GM12878 (cell line): ENCODE measurements at regions not wholly inside any gene's neighbourhood (a gene's known extent, or its start where the extent isn't known, plus 50 kb on each side); places are given as distances from the start of the nearest gene placed in this dataset.

Experiments used
- ATAC-seq: fragments of 200-7000 bp; cut with Tn5 transposase; 3 replicates; pipeline ENCODE4 v1.9.1; 2020; ENCODE audit warnings: mild to moderate bottlenecking, moderate library complexity
- BruUV-seq: library from RNA; stranded (reverse); fragments of 400-500 nt; replicated peaks from 2 replicates; lab custom pipeline; 2021; lab: Mats Ljungman, UMichigan
- CTCF ChIA-PET: fragments of 300-600 bp; sonication (Branson Sonifier 250); formaldehyde crosslinking; extraction: SDS; loops from one replicate; lab custom pipeline; 2021; ENCODE audit warnings: inconsistent platforms; lab: Yijun Ruan, JAX
- POLR2A ChIA-PET: fragments of 350-600 bp; formaldehyde crosslinking; extraction: SDS; loops from one replicate; lab custom pipeline; 2021; ENCODE audit warnings: inconsistent platforms; lab: Charles Lee
- RAD21 ChIA-PET: fragments of 300-600 bp; sonication (Branson Sonifier 250); formaldehyde crosslinking; loops from one replicate; lab custom pipeline; 2023; ENCODE audit warnings: antibody characterized with exemption; ENCODE audit not compliant: unreplicated experiment; lab: Charles Lee
- SMC1A ChIA-PET: fragments of 300-600 bp; sonication (Branson Sonifier 250); formaldehyde crosslinking; loops from one replicate; lab custom pipeline; 2023; ENCODE audit not compliant: unreplicated experiment, uncharacterized antibody; lab: Charles Lee
- DNase-seq: peaks from one replicate; pipeline ENCODE4 v3.0.0-alpha.2; 2011; ENCODE audit warnings: low read depth, low spot score
- FAIRE-seq: peaks from 3 replicates; lab custom pipeline; 2011; peaks lifted over from hg19 to GRCh38; lab: Jason Lieb, UNC
- H2AFZ ChIP-seq: 2 replicates; pipeline ENCODE4 v1.6.0; 2011; ENCODE audit warnings: low read depth, low read length, control low read depth; ENCODE audit not compliant: control insufficient read depth
- H3K27ac ChIP-seq: 2 replicates; pipeline ENCODE4 v1.5.1; 2011; ENCODE audit warnings: control low read depth; ENCODE audit not compliant: control insufficient read depth, insufficient read depth
- H3K27me3 ChIP-seq, 2 experiments: replicated peaks in 1 of 2; 2 replicates each; pipeline versions ENCODE4 v1.6.0 to v1.6.1; 2011; ENCODE audit warnings: low read length in 1 of 2; ENCODE audit not compliant: control insufficient read depth in 2 of 2, insufficient read depth in 2 of 2
- H3K36me3 ChIP-seq, 2 experiments: 2 replicates each; pipeline ENCODE4 v1.5.1; 2011; ENCODE audit warnings: low read length in 1 of 2; ENCODE audit not compliant: control insufficient read depth in 2 of 2, insufficient read depth in 2 of 2
- H3K4me1 ChIP-seq: 2 replicates; pipeline ENCODE4 v1.6.1; 2011; ENCODE audit warnings: mild to moderate bottlenecking, low read length, moderate library complexity, mixed read lengths; ENCODE audit not compliant: control insufficient read depth, insufficient read depth
- H3K4me2 ChIP-seq: 2 replicates; pipeline ENCODE4 v1.6.0; 2011; ENCODE audit warnings: control low read depth; ENCODE audit not compliant: control insufficient read depth, insufficient read depth
- H3K4me3 ChIP-seq: fragments of 200-600 bp; sonication (generic); 2 replicates; pipeline ENCODE4 v1.5.1; 2016
- H3K79me2 ChIP-seq: 2 replicates; pipeline ENCODE4 v1.6.0; 2011; ENCODE audit warnings: low read length; ENCODE audit not compliant: control insufficient read depth, insufficient read depth
- H3K9ac ChIP-seq: 2 replicates; pipeline ENCODE4 v1.8.0; 2011; ENCODE audit warnings: low read length, control low read depth, mixed read lengths; ENCODE audit not compliant: control insufficient read depth, insufficient read depth
- H3K9me3 ChIP-seq: replicated peaks from 3 replicates; pipeline ENCODE4 v1.5.1; 2011; ENCODE audit warnings: mild to moderate bottlenecking, low read length; ENCODE audit not compliant: control insufficient read depth, insufficient read depth
- H4K20me1 ChIP-seq: 2 replicates; pipeline ENCODE4 v1.6.0; 2011; ENCODE audit not compliant: control insufficient read depth, insufficient read depth
- ATF3 ChIP-seq: IDR thresholded peaks from 2 replicates; pipeline ENCODE4 v1.6.1; 2011; ENCODE audit warnings: low read depth, mild to moderate bottlenecking, low read length, moderate library complexity, borderline replicate concordance; ENCODE audit errors: extremely low read depth
- CEBPZ ChIP-seq: fragments of 150-350 bp; IDR thresholded peaks from 2 replicates; pipeline ENCODE4 v1.6.1; 2016; ENCODE audit warnings: low read depth, low read length
- FOXM1 ChIP-seq: IDR thresholded peaks from 2 replicates; pipeline ENCODE4 v1.6.1; 2012; ENCODE audit warnings: low read depth, mild to moderate bottlenecking, inconsistent platforms, low read length, moderate library complexity
- GABPA ChIP-seq: IDR thresholded peaks from 2 replicates; pipeline ENCODE4 v1.6.1; 2014; ENCODE audit warnings: antibody characterized with exemption, low read depth, mild to moderate bottlenecking, inconsistent platforms
- IRF3 ChIP-seq: fragments of 450-650 bp; IDR thresholded peaks from 2 replicates; pipeline ENCODE4 v1.6.1; 2014; ENCODE audit warnings: mild to moderate bottlenecking
- KDM1A ChIP-seq: fragments of 200-600 bp; sonication (generic); IDR thresholded peaks from 2 replicates; pipeline ENCODE4 v1.6.1; 2016; ENCODE audit warnings: borderline replicate concordance
- POLR2A ChIP-seq: IDR thresholded peaks from 2 replicates; pipeline ENCODE4 v1.6.1; 2011; ENCODE audit warnings: low read depth, mild to moderate bottlenecking, low read length
- POLR2AphosphoS2 ChIP-seq: IDR thresholded peaks from 2 replicates; pipeline ENCODE4 v1.6.1; 2011; ENCODE audit warnings: low read depth, mild to moderate bottlenecking, low read length, improper control_type of control experiment, moderate library complexity
- WRNIP1 ChIP-seq: IDR thresholded peaks from 2 replicates; pipeline ENCODE4 v1.6.1; 2011; ENCODE audit warnings: low read depth, low read length, improper control_type of control experiment, borderline replicate concordance
- ZNF622 ChIP-seq: fragments of 450-650 bp; IDR thresholded peaks from 2 replicates; pipeline ENCODE4 v1.6.1; 2017; ENCODE audit warnings: mild to moderate bottlenecking, inconsistent platforms
- WGBS: methylation state at CpG from one replicate; pipeline ENCODE4 v1.1.6; 2016; ENCODE audit warnings: low lambda C conversion rate; ENCODE audit not compliant: insufficient replicate concordance, insufficient coverage; ENCODE audit errors: missing lambda C conversion rate; 5-methylcytosine and 5-hydroxymethylcytosine counted together
- in situ Hi-C: fragments of 300-500 bp; cut with MboI; formaldehyde crosslinking; loops from 9 replicates; pipeline ENCODE4 v1.14.3; 2018; ENCODE audit warnings: mixed read lengths
- intact Hi-C: fragments of 100-400 bp; cut with micrococcal nuclease; formaldehyde crosslinking; loops from one replicate; pipeline ENCODE4 v1.14.2; 2022; ENCODE audit not compliant: unreplicated experiment

- FAIRE-seq (no peak), ATAC-seq (no peak)
- H3K4me3 ChIP-seq: no peak overlapping the region
- no peaks in the 10 kb centered on the region for H3K36me3 ChIP-seq
- no peak overlapping the region for H3K27ac ChIP-seq
- no peak overlapping the region for H3K9ac ChIP-seq
- TF ChIP-seq ZNF622: no peak
- no peak for TF ChIP-seq POLR2AphosphoS2
- TF ChIP-seq IRF3: no peak
- no peak for TF ChIP-seq GABPA
- TF ChIP-seq POLR2A: no peak
- no peak for TF ChIP-seq FOXM1
- no peak for TF ChIP-seq KDM1A
- TF ChIP-seq WRNIP1: no peak
- TF ChIP-seq ATF3: no peak
- no peak for TF ChIP-seq CEBPZ
- TF ChIP-seq, all 136 proteins: peak for 0
- ChIA-PET SMC1A (interaction anchor here (1.2 to 2.1 kb wide), 2 partner anchors 11 to 13 kb away, joined by 5 read pairs; no protein-coding TSS in a partner anchor), POLR2A (no interaction called here), CTCF (interaction anchor here (1.3 kb wide), 1 partner anchor 93 kb away, joined by 3 read pairs; no protein-coding TSS in a partner anchor), RAD21 (no interaction called here)
- BruUV-seq: no TSS peak
- no peaks in the 10 kb centered on the region for H3K79me2 ChIP-seq
- no peak overlapping the region for H2AFZ ChIP-seq
- H3K4me2 ChIP-seq: no peak overlapping the region
- WGBS: 43% methylated on average over 4 of the region's 4 CpGs
- no peaks in the 10 kb centered on the region for H3K9me3 ChIP-seq
- intact Hi-C loops: no loop called here
- H3K4me1 ChIP-seq: no peaks in the 10 kb centered on the region
- 0 out of 4 replicates have a peak, but pooled peaks cover 0 to 5% of the 10 kb centered on the region in 2 experiments for H3K27me3 ChIP-seq
- in situ Hi-C loops: no loop called here
- DNase-seq: no peak
- H4K20me1 ChIP-seq: no peaks in the 10 kb centered on the region
Observed at GRCh38 chr1:209341146-209341545, 242.4 kb upstream of the CAMK1G start.
